GM13976 (cell line): ENCODE measurements at regions not wholly inside any gene's neighbourhood (a gene's known extent, or its start where the extent isn't known, plus 50 kb on each side); places are given as distances from the start of the nearest gene placed in this dataset.

Source experiments
- DNase-seq: peaks from one replicate; pipeline ENCODE4 v3.0.0; 2012; ENCODE audit warnings: low spot score
- in situ Hi-C: fragments of 300-500 bp; cut with MboI; formaldehyde crosslinking; loops from one replicate; pipeline ENCODE4 v1.12.0; 2022; ENCODE audit warnings: low sequenced_read_pairs, mixed read lengths, inconsistent platforms; ENCODE audit not compliant: unreplicated experiment
- TF ChIP-seq, protein P1 (sequence below): IDR thresholded peaks from 2 replicates; pipeline ENCODE4 v1.5.1; 2012; ENCODE audit warnings: borderline replicate concordance, mild to moderate bottlenecking; ENCODE audit not compliant: insufficient read depth; ENCODE audit errors: extremely low read depth, missing control alignments, control extremely low read depth

DNA sequence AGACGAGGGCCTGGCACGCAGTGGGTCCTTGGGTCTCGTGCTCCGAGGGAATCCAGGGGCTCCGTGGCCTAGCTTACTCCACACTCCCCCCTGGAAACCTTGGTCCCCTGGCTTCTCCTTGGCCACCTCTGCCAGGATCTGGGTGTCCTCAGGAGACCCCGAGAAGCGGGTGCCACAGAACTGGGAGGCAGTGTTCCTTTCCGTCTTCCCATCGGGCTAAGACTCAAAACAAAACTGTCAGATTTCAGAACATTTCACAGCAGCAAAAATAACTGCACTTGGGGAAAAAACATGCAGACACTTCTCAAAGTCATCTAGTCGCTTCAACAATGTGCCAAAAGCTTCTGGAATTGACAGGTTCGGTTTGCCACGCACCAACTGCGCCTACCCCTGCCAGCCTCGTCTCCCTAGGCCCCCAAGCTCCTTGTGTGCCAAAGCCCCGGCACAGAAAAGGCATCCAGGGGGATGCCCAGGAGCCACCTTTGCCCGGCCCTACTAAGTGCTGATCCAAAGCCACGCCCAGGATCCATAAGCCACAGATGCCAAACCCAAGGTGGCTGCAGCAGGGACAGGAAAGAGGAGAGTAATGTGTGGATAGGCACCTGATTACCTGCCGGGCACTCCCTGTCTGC is 58.4 kb upstream of the DIO3 start:
- no peak for DNase-seq
- TF ChIP-seq, protein P1, sequence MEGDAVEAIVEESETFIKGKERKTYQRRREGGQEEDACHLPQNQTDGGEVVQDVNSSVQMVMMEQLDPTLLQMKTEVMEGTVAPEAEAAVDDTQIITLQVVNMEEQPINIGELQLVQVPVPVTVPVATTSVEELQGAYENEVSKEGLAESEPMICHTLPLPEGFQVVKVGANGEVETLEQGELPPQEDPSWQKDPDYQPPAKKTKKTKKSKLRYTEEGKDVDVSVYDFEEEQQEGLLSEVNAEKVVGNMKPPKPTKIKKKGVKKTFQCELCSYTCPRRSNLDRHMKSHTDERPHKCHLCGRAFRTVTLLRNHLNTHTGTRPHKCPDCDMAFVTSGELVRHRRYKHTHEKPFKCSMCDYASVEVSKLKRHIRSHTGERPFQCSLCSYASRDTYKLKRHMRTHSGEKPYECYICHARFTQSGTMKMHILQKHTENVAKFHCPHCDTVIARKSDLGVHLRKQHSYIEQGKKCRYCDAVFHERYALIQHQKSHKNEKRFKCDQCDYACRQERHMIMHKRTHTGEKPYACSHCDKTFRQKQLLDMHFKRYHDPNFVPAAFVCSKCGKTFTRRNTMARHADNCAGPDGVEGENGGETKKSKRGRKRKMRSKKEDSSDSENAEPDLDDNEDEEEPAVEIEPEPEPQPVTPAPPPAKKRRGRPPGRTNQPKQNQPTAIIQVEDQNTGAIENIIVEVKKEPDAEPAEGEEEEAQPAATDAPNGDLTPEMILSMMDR, result no peak
- in situ Hi-C loops, result no loop called here

DNA sequence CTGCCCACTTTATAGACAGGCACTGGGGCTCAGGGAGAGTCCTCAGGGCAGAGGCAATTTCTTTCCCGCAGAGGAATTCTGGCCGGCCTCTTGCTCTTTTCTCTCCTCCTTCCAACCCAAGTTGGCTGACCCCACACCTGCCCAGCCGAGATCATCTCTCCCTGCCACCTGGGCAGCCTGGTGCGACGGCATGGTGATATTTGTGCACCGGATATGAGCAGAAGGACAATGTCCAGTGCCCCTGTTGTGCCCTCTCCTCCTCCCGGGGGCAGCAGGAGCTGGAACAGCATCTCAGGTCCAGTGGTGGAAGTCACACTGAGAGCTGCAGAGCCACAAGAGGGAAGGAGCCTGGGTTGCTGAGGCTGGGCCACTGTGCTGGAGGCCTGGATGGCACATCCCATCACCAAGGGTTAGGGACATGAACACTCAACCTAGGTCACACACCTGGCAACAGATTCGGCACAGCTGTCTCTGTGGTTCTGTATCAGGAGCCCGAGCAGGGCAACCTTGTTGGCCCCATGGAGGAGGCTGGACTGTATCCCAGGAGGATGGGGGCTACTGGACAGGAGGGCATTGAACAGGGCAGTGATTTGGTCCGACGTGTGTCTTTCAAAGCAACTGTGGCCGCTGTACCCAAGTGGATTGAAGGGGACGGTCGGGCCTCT is 57.7 kb upstream of the DIO3 start:
- TF ChIP-seq, protein P1, result no peak
- in situ Hi-C loops, result no loop called here
- no peak for DNase-seq

DNA sequence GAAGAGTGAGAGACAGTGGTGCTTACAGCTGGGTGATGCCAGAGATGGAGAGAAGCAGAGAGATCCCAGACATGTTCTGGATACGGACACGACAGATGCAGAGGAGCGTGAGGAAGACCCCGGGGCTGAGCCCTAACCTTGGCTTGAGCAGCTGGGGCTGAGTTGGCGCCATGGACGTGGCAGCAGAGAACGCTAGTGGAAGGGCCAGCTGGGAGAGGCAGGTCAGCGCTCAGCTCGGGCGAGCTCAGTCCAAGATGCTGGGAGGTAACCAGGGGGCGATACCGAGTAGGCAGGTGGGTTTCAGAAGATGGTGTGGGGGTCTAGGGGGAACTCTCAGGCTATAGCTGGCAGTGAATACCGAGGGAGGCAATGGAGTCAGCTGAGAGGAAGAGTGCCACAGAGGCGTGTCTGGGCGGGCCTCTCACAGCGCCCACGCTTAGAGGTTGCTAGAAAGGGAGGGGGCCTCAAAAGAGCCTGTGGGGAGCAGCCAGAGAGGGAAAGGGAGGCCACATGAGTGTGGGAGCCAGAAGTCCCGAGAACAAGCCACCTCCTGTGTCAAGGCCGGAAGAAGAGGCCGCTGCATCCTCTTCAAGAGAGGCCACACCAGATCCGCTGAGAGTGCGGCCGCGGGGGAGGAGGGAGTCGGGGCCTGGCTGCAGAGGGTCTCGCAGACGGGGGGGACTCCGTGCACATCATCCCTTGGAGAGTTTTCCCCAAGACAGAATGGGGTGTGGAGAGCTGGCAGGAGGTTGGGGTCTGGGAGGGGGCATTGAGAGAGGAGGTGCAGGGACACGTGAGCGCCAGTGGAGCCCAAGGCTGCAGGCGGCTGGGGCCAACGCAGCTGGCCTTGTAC is 57.0 kb upstream of the DIO3 start:
- TF ChIP-seq, protein P1, result no peak
- DNase-seq, result no peak
- in situ Hi-C loops, result no loop called here

DNA sequence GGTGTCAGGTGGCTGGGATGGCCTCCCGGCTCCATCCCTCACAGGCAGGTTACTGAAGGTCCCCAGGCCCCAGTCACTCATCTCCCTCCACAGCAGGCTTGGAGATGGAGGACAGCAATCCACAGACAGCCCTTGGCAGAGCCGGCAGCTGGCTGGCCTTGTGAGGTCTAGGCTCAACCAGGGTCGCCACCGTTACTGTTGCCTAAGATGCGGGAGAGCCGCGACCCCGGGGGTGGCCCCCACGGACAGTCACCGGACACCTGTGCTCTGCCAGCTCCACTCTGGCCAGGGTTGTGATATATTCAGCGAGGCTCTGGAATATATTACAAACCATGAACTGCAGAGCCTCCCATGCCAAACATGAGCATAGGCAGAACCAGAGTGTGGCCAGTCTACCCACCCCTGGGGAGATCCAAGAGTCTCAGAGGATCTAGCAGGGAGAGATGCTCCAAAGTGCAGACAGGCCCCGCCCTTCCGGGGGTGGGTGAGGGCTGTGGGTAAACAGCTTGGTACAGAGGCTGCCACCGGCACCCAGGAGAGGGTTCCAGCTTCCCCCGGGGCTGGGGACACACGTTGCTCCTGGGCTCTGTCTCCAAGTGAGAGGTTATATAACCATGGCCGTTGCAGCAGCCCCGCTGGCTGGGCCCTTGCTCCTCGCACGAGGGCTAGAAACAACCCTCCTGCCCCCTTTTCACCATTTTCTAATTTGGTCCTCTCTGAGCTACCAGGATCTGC is 55.9 kb upstream of the DIO3 start:
- in situ Hi-C loops, result no loop called here
- TF ChIP-seq, protein P1, result no peak
- no peak for DNase-seq

DNA sequence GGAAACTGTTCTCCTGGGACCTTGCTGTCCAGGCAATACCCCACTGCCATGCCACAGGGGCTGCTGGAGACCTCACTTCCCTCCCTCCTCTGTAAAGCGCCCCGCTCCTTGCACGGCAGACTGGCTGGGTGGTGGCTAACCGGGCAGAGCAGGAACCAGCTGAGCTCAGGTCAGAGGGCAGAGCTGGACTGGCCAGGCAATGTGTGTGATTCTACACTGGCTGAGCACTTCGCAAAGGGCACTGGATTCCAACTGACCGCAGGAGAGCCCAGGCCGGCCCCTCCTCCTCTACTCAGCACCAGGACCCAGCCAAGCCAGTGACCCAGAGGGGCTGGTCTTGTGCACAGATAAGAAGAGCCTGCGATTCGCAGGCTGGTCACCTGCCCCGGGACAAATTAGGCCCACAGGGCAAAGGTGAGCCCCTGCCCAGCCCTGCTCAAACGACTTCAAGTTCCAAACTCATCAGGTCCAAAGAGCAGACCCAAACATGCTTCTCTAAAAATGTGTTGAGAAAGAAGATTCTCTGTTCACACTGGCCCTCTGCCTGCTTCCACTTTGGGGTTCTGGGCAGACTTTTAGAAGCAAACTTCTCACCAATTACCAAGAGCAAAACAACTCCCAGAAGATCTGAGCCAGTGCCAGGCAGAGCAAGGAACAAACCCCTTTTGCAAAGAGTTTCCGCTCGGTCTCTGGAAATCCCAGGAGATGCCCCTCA is 54.9 kb upstream of the DIO3 start:
- DNase-seq, result no peak
- TF ChIP-seq, protein P1, result no peak
- in situ Hi-C loops, result no loop called here
